ENCODE measurements at regions not wholly inside any gene's neighbourhood (a gene's known extent, or its start where the extent isn't known, plus 50 kb on each side); places are given as distances from the start of the nearest gene placed in this dataset.

DNA sequence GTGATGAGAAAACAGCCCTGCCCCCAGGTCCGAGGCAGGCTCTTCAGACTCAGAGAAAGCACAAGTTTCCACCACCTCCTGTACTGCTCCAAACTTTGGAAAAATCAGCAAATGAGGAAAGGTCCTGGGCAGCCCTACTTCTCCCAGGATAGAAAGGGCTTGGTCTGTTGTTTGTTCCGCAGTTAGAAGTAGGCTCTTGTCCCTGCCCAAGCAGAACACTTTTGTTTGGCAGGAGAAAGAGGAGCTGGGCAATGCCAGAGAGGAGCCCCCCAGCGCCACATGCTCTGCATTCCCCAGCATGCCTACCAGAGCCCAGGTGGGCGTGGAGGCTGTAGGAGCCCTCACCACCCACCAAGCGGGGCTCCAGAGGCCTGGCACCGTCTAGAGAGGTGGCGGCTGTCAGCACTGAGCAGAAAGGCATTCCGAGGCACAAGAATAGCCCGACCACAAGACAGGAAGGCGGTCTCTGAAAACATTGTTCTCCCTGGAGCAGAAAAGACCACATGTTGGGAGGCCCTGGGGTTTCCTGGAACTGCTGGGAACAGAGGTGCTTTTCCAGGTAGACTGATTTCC, 90.3 kb upstream of the CD82 start:
- TF ChIP-seq CTCF (IDR thresholded peaks at IDR 0.05; ENCODE audit: insufficient read depth, low read depth, low read length) (no peak), EZH2 (IDR thresholded peaks at IDR 0.05; ENCODE audit: insufficient read depth, low read length) (no peak)

All from astrocyte (in vitro differentiated cells and primary cell).